Stomach (tissue), 8 donors: ENCODE measurements at regions not wholly inside any gene's neighbourhood (a gene's known extent, or its start where the extent isn't known, plus 50 kb on each side); places are given as distances from the start of the nearest gene placed in this dataset.

ENCODE experiments used
- DNase-seq, 2 donors: peaks; one replicate each; pipeline versions ENCODE4 v3.0.0 to v3.0.0-alpha.2; 2013 to 2019
- H3K27ac ChIP-seq, 5 donors: fragments of 200-600 bp in 4 of 5; sonication (generic) in 4 of 5; one replicate each; pipeline ENCODE4 v1.5.1; 2013 to 2019; ENCODE audit warnings: mild to moderate bottlenecking in 1 of 5, moderate library complexity in 1 of 5
- H3K27me3 ChIP-seq, 3 donors: fragments of 200-600 bp; sonication (generic); one replicate each; pipeline ENCODE4 v1.5.1; 2017 to 2019; ENCODE audit warnings: mixed run types in 1 of 3
- H3K36me3 ChIP-seq, 4 donors: fragments of 200-600 bp; sonication (generic); 1 replicate in 3 of 4; 2 replicates in 1 of 4; pipeline ENCODE4 v1.5.1; 2016 to 2019
- H3K4me1 ChIP-seq, 4 donors: fragments of 200-600 bp; sonication (generic); one replicate each; pipeline ENCODE4 v1.5.1; 2016 to 2019
- H3K4me3 ChIP-seq, 4 donors: fragments of 200-600 bp; sonication (generic) in 3 of 4; one replicate each; pipeline ENCODE4 v1.5.1; 2016 to 2019; ENCODE audit warnings: mild to moderate bottlenecking in 1 of 4
- H3K9me3 ChIP-seq, 4 donors: fragments of 200-600 bp; sonication (generic); one replicate each; pipeline ENCODE4 v1.5.1; 2016 to 2019
- EP300 ChIP-seq: sonication (generic); formaldehyde crosslinking; IDR thresholded peaks from one replicate; pipeline ENCODE4 v1.6.1; 2017; ENCODE audit warnings: antibody characterized with exemption
- POLR2A ChIP-seq, 4 donors: fragments of 450-650 bp; IDR thresholded peaks; one replicate each; pipeline ENCODE4 v1.6.1; 2016; ENCODE audit warnings: antibody characterized with exemption in 4 of 4, control low read depth in 2 of 4, mild to moderate bottlenecking in 1 of 4, moderate library complexity in 1 of 4
- POLR2AphosphoS5 ChIP-seq, 3 donors: sonication (generic); formaldehyde crosslinking; IDR thresholded peaks; one replicate each; pipeline ENCODE4 v1.6.1; 2016; ENCODE audit warnings: antibody characterized with exemption in 3 of 3
- WGBS, 5 donors: extraction: QIAGEN DNeasy Blood & Tissue Kit in 3 of 5; methylation state at CpG; one replicate each; pipeline versions ENCODE4 v1.1.5 to v1.1.7; 2013 to 2018; 5-methylcytosine and 5-hydroxymethylcytosine counted together
- intact Hi-C: fragments of 100-400 bp; cut with DNase I; formaldehyde crosslinking; loops from one replicate; pipeline ENCODE4 v1.15.1; 2023; ENCODE audit warnings: low total_unique reads
- TF ChIP-seq, protein P1 (sequence below), 7 experiments: fragments of 450-650 bp in 4 of 7; fragments of 200-600 bp in 3 of 7; sonication (generic) in 3 of 7; IDR thresholded peaks; one replicate each; pipeline ENCODE4 v1.5.1; 2016 to 2019; ENCODE audit warnings: antibody characterized with exemption in 7 of 7, control low read depth in 2 of 7, mild to moderate bottlenecking in 1 of 7
- donor health status: healthy with polysubstance abuse.
- donor health status: Bipolar disorder and iron deficiency.
- donor health status: healthy.

GRCh38 chr10:78991187-78991586 lies 77.6 kb upstream of the ZMIZ1 start:
- 40 to 59% (median 54%) methylated on average over 1 of the region's 1 CpG for WGBS, 5 donors
- no peaks in the 10 kb centered on the region for H3K36me3 ChIP-seq
- H3K27ac ChIP-seq, result no peak overlapping the region
- no peak overlapping the region for H3K4me3 ChIP-seq
- no peaks in the 10 kb centered on the region for H3K27me3 ChIP-seq
- DNase-seq, result no peak
- H3K4me1 ChIP-seq, result no peaks in the 10 kb centered on the region
- intact Hi-C loops, result no loop called here
- TF ChIP-seq POLR2A (IDR thresholded peaks at IDR 0.05), result no peak
- TF ChIP-seq, protein P1, sequence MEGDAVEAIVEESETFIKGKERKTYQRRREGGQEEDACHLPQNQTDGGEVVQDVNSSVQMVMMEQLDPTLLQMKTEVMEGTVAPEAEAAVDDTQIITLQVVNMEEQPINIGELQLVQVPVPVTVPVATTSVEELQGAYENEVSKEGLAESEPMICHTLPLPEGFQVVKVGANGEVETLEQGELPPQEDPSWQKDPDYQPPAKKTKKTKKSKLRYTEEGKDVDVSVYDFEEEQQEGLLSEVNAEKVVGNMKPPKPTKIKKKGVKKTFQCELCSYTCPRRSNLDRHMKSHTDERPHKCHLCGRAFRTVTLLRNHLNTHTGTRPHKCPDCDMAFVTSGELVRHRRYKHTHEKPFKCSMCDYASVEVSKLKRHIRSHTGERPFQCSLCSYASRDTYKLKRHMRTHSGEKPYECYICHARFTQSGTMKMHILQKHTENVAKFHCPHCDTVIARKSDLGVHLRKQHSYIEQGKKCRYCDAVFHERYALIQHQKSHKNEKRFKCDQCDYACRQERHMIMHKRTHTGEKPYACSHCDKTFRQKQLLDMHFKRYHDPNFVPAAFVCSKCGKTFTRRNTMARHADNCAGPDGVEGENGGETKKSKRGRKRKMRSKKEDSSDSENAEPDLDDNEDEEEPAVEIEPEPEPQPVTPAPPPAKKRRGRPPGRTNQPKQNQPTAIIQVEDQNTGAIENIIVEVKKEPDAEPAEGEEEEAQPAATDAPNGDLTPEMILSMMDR (IDR thresholded peaks at IDR 0.05), result no peak
- TF ChIP-seq EP300, result no peak
- TF ChIP-seq POLR2AphosphoS5 (IDR thresholded peaks at IDR 0.05), result no peak
- no peaks in the 10 kb centered on the region for H3K9me3 ChIP-seq

DNA sequence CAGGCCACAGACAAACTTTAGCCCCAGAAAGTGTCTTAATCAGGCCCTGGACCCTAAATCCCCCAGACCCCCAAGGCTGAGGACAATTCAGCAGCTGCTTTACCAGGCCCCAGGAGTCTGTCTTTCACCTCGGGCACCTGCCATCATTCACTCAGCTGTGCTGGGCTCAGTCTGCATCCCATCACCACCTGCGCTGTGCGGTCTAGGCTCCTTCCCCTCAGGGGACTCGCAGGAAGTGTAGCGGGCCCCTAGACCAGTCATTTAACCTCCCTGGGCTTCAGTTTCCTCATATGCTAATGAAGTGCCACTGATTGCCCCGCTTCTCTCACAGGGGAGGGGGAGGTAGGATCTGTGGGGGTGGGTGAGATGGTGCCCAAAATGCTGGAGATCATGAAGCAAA lies 76.4 kb upstream of the ZMIZ1 start:
- TF ChIP-seq POLR2A (IDR thresholded peaks at IDR 0.05) (no peak), POLR2AphosphoS5 (IDR thresholded peaks at IDR 0.05) (no peak), EP300 (no peak)
- TF ChIP-seq, protein P1 (IDR thresholded peaks at IDR 0.05), result no peak
- Histone ChIP-seq H3K27me3 (no peaks in the 10 kb centered on the region), H3K27ac (no peak overlapping the region), H3K9me3 (no peaks in the 10 kb centered on the region), H3K4me1 (no peaks in the 10 kb centered on the region), H3K4me3 (no peak overlapping the region), H3K36me3 (no peaks in the 10 kb centered on the region)
- intact Hi-C loops, result no loop called here
- WGBS, 5 donors, result 68 to 83% (median 80%) methylated on average over 6 of the region's 6 CpGs
- DNase-seq, result no peak

DNA sequence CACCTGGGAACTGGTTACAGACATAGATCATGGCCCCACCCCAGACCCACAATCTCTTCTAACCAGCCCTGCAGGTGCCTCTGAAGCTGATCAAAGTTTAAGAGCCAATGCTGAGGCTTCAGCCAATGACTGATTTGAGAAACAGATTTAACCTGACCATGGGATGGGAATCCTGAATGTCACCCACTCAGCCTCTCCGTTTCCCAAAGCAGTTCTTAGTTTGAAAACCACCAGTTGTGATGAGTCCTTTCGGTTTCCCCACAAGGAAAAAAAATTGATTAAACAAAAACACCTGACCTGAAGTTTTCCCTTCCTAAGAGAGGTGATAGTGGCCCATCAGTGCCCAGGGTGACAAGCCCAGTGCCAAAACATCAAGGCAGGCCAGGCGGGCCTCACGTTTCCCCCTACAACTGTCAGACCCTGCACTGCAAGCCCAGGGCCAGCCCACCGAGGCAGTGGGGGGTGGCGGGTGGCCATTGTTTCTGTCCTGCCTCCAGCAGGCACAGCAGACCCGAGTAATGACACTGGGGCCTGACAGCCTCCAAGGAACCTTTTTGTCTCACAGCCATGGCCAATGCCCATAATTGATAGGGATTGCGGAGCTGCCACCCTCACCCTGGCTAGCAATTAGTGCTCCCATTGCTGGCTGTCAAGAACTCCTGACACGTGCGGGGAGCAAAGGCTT lies 75.4 kb upstream of the ZMIZ1 start:
- TF ChIP-seq EP300, result no peak
- no peak for TF ChIP-seq POLR2A (IDR thresholded peaks at IDR 0.05)
- TF ChIP-seq, protein P1 (IDR thresholded peaks at IDR 0.05), result no peak
- TF ChIP-seq POLR2AphosphoS5 (IDR thresholded peaks at IDR 0.05), result no peak
- no peak for DNase-seq
- no peak overlapping the region for H3K4me3 ChIP-seq
- H3K36me3 ChIP-seq, result no peaks in the 10 kb centered on the region
- H3K4me1 ChIP-seq, result no peaks in the 10 kb centered on the region
- no peaks in the 10 kb centered on the region for H3K27me3 ChIP-seq
- no peak overlapping the region for H3K27ac ChIP-seq
- intact Hi-C loops, result no loop called here
- H3K9me3 ChIP-seq, result no peaks in the 10 kb centered on the region
- WGBS, 5 donors, result 79 to 95% (median 82%) methylated on average over 10 of the region's 10 CpGs

- Histone ChIP-seq H3K4me3 (no peak overlapping the region), H3K4me1 (no peaks in the 10 kb centered on the region), H3K9me3 (no peaks in the 10 kb centered on the region), H3K27ac (no peak overlapping the region), H3K27me3 (no peaks in the 10 kb centered on the region), H3K36me3 (no peaks in the 10 kb centered on the region)
- DNase-seq, result no peak
- WGBS, 5 donors, result 89 to 95% (median 92%) methylated on average over 13 to 14 of the region's 14 CpGs
- TF ChIP-seq, protein P1 (IDR thresholded peaks at IDR 0.05), result no peak
- TF ChIP-seq POLR2AphosphoS5 (IDR thresholded peaks at IDR 0.05) (no peak), POLR2A (IDR thresholded peaks at IDR 0.05) (no peak), EP300 (no peak)
- intact Hi-C loops, result no loop called here
These were observed 72.6 kb upstream of the ZMIZ1 start for GRCh38 chr10:78995987-78996791.
